ENCODE measurements at regions not wholly inside any gene's neighbourhood (a gene's known extent, or its start where the extent isn't known, plus 50 kb on each side); places are given as distances from the start of the nearest gene placed in this dataset.

GRCh38 chr10:47160967-47161366, 139.0 kb upstream of the GDF10 start:
- H3K27ac ChIP-seq (ENCODE audit: low read depth in 1 of 2, low read length in 1 of 2): no peak overlapping the region
- H3K4me3 ChIP-seq: no peak overlapping the region
- no peak for DNase-seq
- peaks cover 0 to 6% (median 0%) of the 10 kb centered on the region in 4 donors for H3K9me3 ChIP-seq (ENCODE audit: control insufficient read depth in 4 of 4, insufficient read depth in 3 of 4, low read length in 3 of 4)
- TF ChIP-seq, protein P1, sequence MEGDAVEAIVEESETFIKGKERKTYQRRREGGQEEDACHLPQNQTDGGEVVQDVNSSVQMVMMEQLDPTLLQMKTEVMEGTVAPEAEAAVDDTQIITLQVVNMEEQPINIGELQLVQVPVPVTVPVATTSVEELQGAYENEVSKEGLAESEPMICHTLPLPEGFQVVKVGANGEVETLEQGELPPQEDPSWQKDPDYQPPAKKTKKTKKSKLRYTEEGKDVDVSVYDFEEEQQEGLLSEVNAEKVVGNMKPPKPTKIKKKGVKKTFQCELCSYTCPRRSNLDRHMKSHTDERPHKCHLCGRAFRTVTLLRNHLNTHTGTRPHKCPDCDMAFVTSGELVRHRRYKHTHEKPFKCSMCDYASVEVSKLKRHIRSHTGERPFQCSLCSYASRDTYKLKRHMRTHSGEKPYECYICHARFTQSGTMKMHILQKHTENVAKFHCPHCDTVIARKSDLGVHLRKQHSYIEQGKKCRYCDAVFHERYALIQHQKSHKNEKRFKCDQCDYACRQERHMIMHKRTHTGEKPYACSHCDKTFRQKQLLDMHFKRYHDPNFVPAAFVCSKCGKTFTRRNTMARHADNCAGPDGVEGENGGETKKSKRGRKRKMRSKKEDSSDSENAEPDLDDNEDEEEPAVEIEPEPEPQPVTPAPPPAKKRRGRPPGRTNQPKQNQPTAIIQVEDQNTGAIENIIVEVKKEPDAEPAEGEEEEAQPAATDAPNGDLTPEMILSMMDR (IDR thresholded peaks at IDR 0.05; ENCODE audit: control extremely low read depth, extremely low read depth): no peak
- ATAC-seq (ENCODE audit: insufficient read depth, low FRiP score): no peak
- 60 to 69% methylated on average over 4 of the region's 4 CpGs for WGBS, 2 donors
- H3K9ac ChIP-seq (ENCODE audit: insufficient read depth in 1 of 2, low read length in 2 of 2): no peak overlapping the region
- peaks cover 0 to 27% (median 9%) of the 10 kb centered on the region in 5 donors for H3K4me1 ChIP-seq (ENCODE audit: control insufficient read depth in 5 of 5, insufficient read depth in 5 of 5, low read length in 5 of 5)
- no peaks in the 10 kb centered on the region for H3K36me3 ChIP-seq (ENCODE audit: control insufficient read depth in 4 of 4, insufficient read depth in 4 of 4, low read length in 4 of 4)
- H3K27me3 ChIP-seq (ENCODE audit: control insufficient read depth in 3 of 3, insufficient read depth in 3 of 3, low read length in 2 of 3): no peaks in the 10 kb centered on the region

DNA sequence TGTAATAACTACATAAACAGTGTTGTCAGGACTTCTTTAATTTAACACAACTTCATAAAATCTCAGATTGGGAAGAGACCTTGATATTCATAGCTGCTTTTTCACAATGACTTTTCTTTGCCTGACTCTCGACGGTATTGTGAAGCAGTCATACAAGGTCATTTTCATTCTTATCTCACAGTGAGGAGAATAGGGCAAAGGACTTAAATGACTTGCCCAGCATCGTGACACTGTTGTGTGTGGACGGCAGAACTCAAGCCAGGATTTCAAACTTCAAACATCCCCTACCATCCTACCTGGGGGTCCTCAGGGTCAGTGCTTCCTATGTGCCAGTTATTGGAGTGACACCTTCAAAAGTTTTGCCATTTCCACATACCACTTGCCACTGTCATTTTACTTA, 138.5 kb upstream of the GDF10 start:
- DNase-seq (no peak), ATAC-seq (ENCODE audit: insufficient read depth, low FRiP score) (no peak)
- Histone ChIP-seq H3K4me1 (ENCODE audit: control insufficient read depth in 5 of 5, insufficient read depth in 5 of 5, low read length in 5 of 5) (peaks cover 0 to 31% (median 9%) of the 10 kb centered on the region in 5 donors), H3K36me3 (ENCODE audit: control insufficient read depth in 4 of 4, insufficient read depth in 4 of 4, low read length in 4 of 4) (no peaks in the 10 kb centered on the region), H3K9me3 (ENCODE audit: control insufficient read depth in 4 of 4, insufficient read depth in 3 of 4, low read length in 3 of 4) (peaks cover 0 to 6% (median 0%) of the 10 kb centered on the region in 4 donors), H3K27me3 (ENCODE audit: control insufficient read depth in 3 of 3, insufficient read depth in 3 of 3, low read length in 2 of 3) (no peaks in the 10 kb centered on the region), H3K9ac (ENCODE audit: insufficient read depth in 1 of 2, low read length in 2 of 2) (no peak overlapping the region), H3K27ac (ENCODE audit: low read depth in 1 of 2, low read length in 1 of 2) (no peak overlapping the region), H3K4me3 (no peak overlapping the region)
- WGBS, 2 donors: 77 to 89% methylated on average over 4 of the region's 4 CpGs
- TF ChIP-seq, protein P1 (IDR thresholded peaks at IDR 0.05; ENCODE audit: control extremely low read depth, extremely low read depth): no peak

- no peak overlapping the region for H3K27ac ChIP-seq (ENCODE audit: low read depth in 1 of 2, low read length in 1 of 2)
Observed at GRCh38 chr10:47164126-47164799, 135.7 kb upstream of the GDF10 start.

More at GRCh38 chr10:47164126-47164799, 135.7 kb upstream of the GDF10 start:
- no peak overlapping the region for H3K4me3 ChIP-seq
- no peaks in the 10 kb centered on the region for H3K27me3 ChIP-seq (ENCODE audit: control insufficient read depth in 3 of 3, insufficient read depth in 3 of 3, low read length in 2 of 3)
- ATAC-seq (ENCODE audit: insufficient read depth, low FRiP score) (no peak), DNase-seq (no peak)
- TF ChIP-seq, protein P1 (IDR thresholded peaks at IDR 0.05; ENCODE audit: control extremely low read depth, extremely low read depth): no peak
- peaks cover 0 to 43% (median 12%) of the 10 kb centered on the region in 5 donors for H3K4me1 ChIP-seq (ENCODE audit: control insufficient read depth in 5 of 5, insufficient read depth in 5 of 5, low read length in 5 of 5)
- no peaks in the 10 kb centered on the region for H3K36me3 ChIP-seq (ENCODE audit: control insufficient read depth in 4 of 4, insufficient read depth in 4 of 4, low read length in 4 of 4)
- H3K9me3 ChIP-seq (ENCODE audit: control insufficient read depth in 4 of 4, insufficient read depth in 3 of 4, low read length in 3 of 4): peaks cover 0 to 2% (median 0%) of the 10 kb centered on the region in 4 donors
- 90 to 94% methylated on average over 9 of the region's 9 CpGs for WGBS, 2 donors
- H3K9ac ChIP-seq (ENCODE audit: insufficient read depth in 1 of 2, low read length in 2 of 2): no peak overlapping the region
